GM11168 (cell line): ENCODE measurements at regions not wholly inside any gene's neighbourhood (a gene's known extent, or its start where the extent isn't known, plus 50 kb on each side); places are given as distances from the start of the nearest gene placed in this dataset.
"Not testable (repeated sequence)": the region's sequence is repeated elsewhere in the genome, so short reads cannot be mapped to it uniquely, and the experiment has no call there.

Experiments used
- in situ Hi-C: fragments of 300-500 bp; cut with MboI; formaldehyde crosslinking; loops from one replicate; pipeline ENCODE4 v1.12.0; 2022; ENCODE audit warnings: low sequenced_read_pairs; ENCODE audit not compliant: unreplicated experiment

DNA sequence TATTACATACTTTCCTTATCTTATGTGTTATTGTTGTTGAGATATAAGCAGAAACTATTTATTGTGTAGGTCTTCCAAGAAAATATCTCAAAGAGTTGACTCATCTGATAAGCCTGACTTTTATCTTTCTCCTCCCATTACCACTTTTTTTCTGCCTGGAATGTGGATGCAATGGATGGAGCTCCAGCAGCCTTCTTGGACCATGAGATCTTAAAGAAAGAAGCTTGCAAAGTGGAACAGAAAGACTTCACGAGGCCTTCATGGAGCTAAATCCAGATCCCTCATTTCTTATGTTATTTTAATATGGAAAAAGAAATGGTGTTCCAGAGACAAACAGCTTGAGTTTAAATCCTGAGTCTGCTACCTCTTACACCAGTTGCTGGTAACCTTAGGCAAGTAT is 237.6 kb upstream of the FOXF1 start:
- in situ Hi-C loops: no loop called here

DNA sequence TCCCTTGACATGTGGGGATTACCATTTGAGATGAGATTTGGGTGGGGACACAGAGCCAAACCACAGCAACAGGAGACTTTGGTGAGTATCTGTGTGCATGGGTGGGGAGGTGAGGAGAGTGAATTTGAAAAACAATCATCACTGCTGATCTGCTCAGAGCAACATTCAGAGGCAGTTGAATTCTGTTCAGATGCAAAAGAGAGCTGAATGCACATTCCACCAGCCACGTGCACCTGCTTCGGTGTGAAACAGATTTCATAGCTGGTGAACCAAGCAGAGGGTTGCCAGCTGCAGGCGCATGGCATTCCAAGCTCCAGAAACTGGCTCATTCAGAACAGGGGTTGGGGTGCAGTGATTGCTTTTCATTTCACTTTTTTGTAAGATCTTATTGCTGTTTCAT is 233.1 kb upstream of the FOXF1 start:
- in situ Hi-C loops: no loop called here

DNA sequence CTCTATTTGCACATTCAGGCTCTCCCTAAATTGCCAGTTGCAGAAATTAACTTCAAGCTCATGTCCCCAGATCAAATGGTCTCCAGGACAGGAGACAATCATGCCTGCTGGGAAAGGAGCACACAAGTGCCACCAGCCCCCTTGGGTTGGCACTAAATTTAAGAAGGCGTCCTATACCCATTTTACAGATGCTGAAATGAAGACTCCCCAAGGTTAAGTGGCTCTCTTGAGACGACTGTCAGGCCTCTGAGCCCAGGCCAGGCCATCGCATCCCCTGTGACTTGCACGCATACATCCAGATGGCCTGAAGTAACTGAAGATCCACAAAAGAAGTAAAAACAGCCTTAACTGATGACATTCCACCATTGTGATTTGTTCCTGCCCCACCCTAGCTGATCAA is 232.5 kb upstream of the FOXF1 start:
- in situ Hi-C loops: not testable (repeated sequence)

DNA sequence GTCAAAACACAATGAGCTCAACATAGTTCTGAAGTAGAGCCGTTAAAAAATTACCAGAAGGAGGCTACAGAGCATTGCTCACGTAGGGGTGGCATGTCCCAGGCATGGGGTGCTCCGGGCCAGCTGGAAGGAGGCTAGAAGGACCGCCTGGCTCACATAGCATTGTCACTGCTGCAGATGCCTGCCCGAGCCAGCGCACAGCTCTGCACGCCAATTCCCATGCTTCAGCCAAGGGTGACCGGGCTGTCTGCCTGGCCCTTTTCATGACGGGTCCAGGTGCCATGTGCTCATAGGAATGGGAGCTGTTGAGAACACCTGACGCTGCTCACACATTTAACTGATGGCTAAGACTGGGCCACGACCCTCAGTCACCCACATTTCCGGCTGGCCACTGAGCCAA is 228.9 kb upstream of the FOXF1 start:
- in situ Hi-C loops: no loop called here

DNA sequence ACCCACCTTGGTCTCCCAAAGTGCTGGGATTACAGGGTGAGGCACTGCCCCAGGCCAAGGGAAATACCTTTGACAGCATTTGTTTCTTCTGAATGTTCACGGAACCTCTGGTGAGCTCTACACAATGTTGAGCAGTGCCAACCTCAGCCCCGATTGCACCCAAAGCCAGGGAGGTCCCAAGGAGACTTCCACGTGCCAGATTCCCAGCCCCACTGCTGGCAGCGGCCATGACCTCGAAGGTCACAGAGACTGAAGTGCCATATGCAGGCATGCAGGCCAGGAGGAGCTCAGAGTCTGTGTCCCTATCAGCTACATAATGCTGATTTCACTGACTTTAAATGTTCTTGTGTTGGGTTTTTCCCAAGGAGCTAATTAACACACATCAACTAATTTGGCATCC is 226.4 kb upstream of the FOXF1 start:
- in situ Hi-C loops: no loop called here

DNA sequence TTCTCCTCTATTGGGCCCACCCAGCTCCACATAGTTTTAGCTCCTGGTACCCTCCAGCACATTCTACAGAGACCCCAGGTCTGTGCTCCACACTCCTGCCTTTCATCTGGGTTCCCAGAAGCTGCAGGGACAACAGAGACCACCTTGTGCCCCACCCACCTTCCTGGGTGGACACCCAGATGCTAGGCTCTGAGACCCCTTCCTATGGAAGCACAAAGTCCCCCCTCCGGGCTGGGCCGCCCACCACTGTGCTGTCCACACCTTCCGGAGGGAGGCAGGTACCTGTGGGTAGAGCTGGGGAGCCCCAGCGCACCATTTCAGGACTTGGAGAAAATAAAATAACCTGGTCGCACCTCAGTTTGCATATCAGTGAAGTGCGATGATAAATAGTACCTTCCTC is 224.9 kb upstream of the FOXF1 start:
- in situ Hi-C loops: no loop called here

DNA sequence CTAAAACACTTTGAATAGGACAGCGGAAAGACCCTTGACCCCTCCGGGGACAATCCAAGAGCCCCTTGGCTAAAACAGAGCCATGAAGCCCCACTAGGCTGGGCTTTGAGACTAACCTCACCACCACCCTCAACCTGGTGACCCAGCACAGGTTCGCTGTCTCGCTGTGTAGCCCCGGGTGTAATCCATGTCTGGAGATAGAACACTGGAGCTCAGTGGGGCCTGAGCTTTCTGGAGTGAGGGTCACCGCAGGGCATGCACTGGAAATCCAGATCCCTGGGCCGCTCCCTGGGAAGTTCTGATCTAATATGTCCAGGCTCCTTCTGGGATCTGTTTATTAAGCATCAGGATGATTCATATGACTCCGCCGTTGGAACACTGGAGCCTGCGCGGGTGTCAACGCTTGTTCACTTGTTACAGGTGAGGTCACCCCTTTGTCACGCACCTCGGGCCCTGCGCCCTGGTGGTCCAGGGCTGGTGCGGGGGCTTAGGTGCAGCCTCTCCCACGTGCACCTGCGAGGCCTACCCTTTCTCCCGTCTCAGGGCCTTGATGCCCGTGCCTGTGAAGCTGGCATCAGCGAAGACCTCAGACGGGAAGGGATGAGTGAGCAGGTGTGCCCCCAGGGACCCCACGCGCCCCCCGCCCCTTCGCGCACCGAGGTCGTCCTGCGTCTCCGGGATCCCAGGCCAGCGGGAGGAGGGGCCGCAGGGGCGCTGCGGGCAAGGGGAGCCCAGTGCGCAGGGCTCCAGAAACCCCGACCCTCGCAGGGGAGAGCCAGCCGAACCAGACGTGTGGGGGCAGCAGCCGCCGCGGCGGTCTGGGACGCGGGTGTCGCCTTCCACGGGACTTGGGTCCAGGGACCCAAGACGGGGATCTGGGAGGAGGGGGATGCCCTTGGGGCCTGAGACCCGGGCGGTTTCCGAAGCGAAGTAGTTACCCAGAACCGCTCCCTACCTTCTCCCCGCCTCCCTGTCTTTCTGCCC is 224.1 kb upstream of the FOXF1 start:
- in situ Hi-C loops: no loop called here

DNA sequence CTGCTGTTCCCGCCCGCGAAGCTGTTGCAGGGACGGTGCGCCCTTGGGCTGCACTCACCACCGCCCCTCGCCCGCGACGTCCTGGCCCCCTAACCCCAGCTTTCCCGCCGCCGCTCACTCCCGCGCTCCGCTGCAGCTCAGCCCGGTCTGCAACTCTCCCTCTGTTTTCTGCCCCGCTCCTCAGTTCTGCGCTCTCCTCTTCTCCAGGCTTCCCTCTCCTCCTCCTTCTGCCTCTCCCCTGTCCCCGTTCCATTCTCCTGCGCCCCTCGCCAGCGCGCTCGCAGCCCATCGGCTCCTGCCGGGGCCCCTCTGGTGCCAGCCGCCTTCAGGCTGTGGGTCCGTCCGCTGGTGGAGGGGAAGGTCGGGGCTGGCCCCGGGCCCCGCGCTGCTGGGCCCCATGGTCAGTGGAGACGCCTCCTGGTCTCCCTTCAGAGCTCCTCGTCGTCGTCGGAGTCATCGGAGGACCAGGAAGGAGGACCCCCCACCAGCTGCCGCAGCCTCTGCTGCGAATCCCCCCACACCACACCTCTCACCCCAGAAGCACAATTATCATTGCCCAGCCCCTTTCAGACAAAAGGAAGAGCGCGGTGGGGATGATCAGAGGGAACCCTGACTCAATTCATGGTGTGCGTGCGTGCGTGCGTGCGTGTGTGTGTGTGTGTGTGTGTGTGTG is 223.2 kb upstream of the FOXF1 start:
- in situ Hi-C loops: no loop called here

DNA sequence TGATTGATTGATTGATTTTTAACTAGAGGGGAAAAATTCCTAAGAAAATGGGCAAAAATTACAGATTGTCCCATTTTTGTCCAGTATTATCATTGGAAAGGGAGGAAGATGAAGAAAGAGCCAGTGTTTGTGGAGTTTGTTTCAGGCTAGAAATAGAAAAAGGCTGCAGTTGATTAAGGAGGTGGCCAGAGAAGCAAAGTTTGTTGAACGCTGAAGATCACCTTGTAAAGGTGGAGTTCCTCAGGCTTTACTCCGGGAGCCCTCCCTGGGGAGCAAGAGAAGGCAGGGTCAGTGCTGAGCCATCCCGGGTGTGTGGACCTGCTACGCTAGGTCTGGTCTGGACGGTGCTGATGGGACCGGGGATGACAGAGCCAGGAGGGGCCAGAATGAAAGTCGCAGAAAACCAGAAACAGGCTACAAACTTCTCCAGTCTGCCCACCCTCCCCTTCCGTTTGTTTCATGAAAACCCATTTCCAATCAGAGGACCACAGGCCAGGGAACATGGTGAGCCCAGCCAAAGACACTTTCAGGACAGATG is 222.6 kb upstream of the FOXF1 start:
- in situ Hi-C loops: no loop called here

DNA sequence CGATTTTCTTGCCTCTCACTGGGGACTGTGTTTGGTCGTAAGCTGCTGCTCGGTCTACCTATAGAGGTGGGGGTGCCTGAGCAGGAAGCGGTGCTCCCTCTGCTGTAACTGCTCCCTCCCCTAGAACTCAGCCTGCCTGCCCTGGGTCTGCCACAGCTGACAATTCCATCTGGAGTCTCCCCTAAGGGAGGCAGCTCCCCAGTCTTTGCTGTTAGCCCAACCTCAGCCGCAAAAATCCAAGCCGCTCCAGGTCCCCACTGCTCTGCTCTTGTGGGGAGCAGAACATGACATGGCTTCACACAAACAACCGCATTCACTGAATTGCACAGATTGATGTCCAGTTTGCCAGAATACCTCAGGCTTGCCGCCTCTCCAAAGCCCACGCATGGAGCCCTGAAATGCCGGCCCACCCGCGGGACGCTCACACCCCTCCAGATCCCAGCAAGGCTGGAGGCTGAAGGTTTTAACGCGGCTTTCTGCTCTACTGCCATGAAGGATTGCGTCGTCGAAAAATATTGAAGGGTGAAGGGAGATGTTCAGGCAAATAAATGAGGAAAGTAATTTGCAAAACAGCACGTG is 221.5 kb upstream of the FOXF1 start:
- in situ Hi-C loops: no loop called here

DNA sequence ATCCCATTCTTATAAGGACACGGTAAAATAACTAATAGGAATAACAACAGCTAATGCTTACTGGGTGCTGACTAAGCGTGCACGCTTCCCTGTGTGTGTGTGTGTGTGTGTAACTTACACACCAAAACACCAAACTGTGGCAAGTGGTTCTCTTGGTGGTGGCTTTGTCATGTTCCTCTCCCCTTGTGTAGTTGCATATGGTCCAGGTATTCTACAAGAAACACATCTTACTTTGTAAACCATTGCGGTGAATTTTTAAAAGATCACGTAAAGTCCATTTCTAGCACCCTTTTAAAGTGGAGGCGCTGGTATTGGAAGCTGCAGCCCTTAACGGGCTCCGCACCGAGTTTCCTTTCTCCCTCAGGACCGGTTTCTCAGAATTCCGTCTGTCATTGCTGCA is 221.0 kb upstream of the FOXF1 start:
- in situ Hi-C loops: no loop called here

DNA sequence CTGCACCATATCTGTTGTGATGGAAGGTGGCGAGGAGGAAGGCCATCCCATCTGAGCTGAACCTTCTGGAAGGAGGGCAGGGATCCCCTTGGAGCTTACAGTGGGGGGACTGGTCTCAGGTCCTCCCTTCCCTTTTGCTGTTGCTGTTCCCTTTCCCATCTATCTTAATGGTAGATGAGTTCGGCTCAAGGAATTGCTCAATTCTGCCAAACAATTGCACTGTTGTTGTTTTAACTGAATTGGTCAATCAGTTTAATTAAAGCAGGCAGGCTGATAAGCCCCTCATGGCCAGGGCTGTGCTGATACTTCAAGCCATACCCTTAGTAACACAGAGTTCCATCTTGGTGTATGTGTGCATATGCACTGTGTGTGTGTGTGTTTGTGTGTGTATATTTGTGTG is 220.4 kb upstream of the FOXF1 start:
- in situ Hi-C loops: no loop called here

DNA sequence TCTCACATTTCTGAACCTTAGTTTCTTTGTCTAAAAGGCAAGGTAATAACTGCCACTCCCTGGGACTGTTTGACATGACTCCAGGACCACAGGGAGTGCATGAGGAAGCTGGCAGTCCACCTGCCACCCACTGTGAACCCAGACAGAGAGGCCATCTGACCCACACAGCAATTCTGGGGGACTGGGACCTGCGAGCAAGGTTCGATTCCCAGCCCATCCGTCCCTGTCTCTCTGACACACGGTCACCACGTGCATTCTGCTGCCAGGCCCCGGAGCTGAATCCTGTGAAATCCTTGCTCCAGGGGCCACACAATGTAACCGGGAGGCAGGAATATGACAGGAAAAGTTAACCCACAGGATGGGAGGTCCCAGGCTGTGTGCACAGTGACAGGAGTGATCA is 218.8 kb upstream of the FOXF1 start:
- in situ Hi-C loops: no loop called here

DNA sequence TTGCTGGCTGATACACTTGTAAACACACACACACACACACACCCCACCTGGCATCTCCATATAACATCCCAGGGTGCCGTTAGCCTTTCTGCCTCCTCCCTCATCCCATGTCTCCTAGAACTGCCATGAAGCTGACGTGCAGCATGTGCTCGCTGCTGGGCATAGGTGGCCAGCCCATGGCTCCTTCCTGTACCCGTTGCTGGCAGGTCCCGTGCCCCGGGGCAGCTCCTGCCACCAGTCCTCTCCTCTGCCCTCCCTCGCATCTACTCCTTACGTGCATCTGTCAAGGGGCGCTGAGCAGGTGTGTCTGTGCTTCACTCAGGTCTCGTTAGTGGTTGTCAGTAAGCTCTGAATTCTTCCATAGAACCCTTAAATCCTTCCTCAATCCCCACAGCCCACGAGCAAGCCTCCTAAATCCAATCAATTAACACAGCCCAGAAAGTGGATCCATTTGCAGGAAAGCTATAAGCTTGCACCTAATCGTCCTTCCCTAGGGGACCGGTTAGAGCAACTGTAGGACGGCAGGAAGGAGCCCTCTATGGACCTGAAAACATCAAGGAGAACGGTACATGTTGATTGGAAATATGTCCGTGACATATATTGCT is 218.1 kb upstream of the FOXF1 start:
- in situ Hi-C loops: no loop called here

DNA sequence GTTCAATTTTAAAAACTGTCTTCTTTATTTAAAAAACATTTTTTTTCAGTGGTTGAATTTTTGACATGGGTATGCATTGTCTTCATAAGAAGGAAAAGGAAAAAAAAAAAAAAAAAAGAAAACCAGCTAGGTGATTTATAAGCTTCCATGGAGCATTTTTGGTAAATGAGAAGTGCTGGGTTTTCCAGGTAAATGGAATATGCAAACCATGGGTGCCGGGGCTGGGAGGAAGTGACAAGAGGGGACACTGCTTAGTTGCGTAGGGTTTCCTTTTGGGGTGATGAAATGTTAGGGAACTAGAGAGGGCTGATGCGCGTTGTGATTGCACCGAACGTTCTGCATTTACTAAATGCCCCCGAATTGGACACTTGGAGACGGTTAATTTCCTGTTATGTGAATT is 217.4 kb upstream of the FOXF1 start:
- in situ Hi-C loops: no loop called here

DNA sequence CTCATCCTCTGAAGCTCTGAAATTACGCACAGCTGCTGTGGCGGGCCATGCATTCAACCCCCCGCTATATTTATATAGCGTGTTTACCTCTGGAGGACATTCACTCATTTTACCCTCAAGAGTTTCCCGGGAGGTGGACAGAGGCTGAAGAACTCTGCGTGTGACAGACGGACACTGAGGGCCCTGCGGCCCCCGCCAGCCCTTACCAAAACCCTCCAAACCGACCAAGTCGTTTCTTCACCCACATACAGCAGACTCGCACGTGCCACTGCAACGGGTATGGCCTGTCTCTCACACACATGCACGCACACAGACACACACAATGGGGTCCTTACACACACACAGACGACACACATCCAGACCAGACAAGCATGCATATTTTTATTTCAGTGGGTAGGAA is 216.4 kb upstream of the FOXF1 start:
- in situ Hi-C loops: no loop called here

DNA sequence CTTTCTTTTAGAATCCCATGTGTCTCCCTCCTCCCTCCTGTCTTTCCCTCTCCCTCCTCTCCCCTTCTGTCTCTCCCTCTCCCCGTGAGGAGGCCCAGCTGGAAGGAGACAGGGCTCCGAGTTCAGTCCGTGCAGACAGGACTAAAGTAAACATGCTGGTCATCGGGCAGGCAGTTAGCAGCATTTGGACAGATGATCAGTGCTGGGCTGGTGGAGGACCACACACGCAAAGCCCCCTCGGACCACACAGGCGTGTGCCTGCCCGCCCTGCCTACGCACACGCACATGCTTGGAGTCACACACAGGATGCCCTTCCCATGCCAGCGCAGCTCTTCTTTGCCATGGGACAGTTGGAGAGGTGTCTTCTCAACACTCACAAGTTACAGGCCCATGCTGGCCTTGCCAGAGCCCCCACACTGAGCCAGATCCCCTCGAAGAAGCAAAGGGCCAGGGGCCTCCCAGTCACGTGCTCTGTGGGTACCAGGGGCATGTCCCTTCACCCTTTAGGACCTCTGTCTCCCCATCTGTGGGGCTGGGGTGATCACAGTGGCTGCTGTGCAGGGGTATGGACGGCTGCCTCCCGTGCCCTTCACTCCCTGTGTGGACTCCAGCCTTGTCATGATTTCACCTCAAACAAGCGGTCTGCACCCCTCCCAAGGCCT is 215.7 kb upstream of the FOXF1 start:
- in situ Hi-C loops: no loop called here

DNA sequence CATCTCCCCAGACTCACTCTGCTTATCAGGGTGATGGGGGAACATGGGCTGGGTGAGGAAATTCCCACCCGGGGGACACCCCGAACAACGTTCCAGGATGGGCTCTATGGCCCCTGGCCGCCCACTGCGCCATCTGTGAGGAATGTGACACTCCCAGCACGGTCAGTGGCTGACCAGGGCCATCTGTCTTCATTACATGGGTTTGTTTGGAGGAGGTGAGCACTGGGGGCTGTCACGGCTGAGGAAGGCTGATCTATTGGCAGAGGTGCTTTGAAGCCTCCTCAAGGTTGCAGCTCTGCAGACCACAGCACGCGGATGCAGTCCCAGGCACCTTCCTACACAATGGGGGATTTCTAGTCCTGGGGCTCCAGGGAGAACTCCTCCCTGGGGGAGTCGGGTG is 214.1 kb upstream of the FOXF1 start:
- in situ Hi-C loops: no loop called here

DNA sequence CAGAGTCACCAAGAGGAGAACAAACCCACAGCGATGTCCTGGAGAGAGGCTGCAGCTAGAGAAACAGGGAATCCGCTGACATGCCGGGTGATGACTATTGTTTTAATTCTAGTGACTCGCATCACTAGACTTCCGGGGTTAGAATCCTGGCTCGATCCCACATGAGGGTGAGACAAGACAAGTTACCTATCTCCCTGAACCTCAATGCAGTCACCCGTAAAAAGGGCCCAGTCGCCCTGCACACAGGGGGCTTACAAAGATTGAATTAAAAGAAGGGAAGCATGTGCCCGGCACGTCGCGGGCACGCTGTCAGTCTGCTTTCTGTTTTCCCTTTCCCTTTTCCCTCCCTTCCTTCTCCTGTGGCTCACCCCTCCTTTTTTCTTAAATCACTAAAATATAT is 212.9 kb upstream of the FOXF1 start:
- in situ Hi-C loops: no loop called here
